ENCODE measurements at regions not wholly inside any gene's neighbourhood (a gene's known extent, or its start where the extent isn't known, plus 50 kb on each side); places are given as distances from the start of the nearest gene placed in this dataset.

DNA sequence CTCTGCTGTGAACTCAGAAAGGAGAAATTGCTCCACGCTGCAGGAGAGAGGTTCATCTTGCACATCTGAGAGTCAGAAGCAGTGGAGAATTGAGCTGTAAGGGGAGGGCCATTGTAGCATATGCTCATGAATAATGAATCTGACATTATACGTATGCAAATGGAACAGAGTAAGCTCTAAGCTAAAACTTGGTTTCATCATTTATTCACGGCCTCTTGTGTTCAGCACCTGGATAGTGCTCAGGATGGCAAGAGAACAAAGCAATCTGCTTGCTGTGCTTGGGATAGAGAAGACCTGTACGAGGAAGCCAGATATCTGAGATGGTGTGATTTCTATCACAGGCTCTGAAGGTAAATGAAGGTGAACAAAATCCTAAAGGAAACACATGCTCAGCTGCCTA lies 87.9 kb upstream of the GCFC2 start:
- TF ChIP-seq, protein P1, sequence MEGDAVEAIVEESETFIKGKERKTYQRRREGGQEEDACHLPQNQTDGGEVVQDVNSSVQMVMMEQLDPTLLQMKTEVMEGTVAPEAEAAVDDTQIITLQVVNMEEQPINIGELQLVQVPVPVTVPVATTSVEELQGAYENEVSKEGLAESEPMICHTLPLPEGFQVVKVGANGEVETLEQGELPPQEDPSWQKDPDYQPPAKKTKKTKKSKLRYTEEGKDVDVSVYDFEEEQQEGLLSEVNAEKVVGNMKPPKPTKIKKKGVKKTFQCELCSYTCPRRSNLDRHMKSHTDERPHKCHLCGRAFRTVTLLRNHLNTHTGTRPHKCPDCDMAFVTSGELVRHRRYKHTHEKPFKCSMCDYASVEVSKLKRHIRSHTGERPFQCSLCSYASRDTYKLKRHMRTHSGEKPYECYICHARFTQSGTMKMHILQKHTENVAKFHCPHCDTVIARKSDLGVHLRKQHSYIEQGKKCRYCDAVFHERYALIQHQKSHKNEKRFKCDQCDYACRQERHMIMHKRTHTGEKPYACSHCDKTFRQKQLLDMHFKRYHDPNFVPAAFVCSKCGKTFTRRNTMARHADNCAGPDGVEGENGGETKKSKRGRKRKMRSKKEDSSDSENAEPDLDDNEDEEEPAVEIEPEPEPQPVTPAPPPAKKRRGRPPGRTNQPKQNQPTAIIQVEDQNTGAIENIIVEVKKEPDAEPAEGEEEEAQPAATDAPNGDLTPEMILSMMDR (conservative IDR thresholded peaks at IDR 0.05; ENCODE audit: low read length): no peak
- no peak for TF ChIP-seq EZH2phosphoT487 (IDR thresholded peaks at IDR 0.05; ENCODE audit: borderline replicate concordance)
